Loucy (cell line): ENCODE measurements at regions not wholly inside any gene's neighbourhood (a gene's known extent, or its start where the extent isn't known, plus 50 kb on each side); places are given as distances from the start of the nearest gene placed in this dataset.

Experiments used
- H2AFZ ChIP-seq: fragments of 200-600 bp; sonication (generic); 2 replicates; pipeline ENCODE4 v1.6.0; 2016; ENCODE audit warnings: antibody characterized with exemption, mild to moderate bottlenecking, low read length, moderate library complexity
- H3F3A ChIP-seq: fragments of 200-600 bp; 2 replicates; pipeline ENCODE4 v1.6.0; 2016; ENCODE audit warnings: antibody characterized with exemption, low read depth, mild to moderate bottlenecking
- H3K27me3 ChIP-seq: fragments of 200-600 bp; sonication (generic); 2 replicates; pipeline ENCODE4 v1.6.1; 2014; ENCODE audit warnings: low read length, mild to moderate bottlenecking; ENCODE audit not compliant: insufficient read depth, poor library complexity, severe bottlenecking
- H3K36me3 ChIP-seq: fragments of 200-600 bp; sonication (generic); 2 replicates; pipeline ENCODE4 v1.6.1; 2016; ENCODE audit warnings: low read length; ENCODE audit not compliant: insufficient read depth
- H3K4me1 ChIP-seq: fragments of 200-600 bp; sonication (generic); 2 replicates; pipeline ENCODE4 v1.5.1; 2014; ENCODE audit warnings: low read length, mild to moderate bottlenecking; ENCODE audit not compliant: insufficient read depth, poor library complexity, severe bottlenecking
- H3K4me2 ChIP-seq: fragments of 200-600 bp; sonication (generic); 2 replicates; pipeline ENCODE4 v1.6.0; 2014; ENCODE audit warnings: antibody characterized with exemption, low read length, low read depth, mild to moderate bottlenecking; ENCODE audit not compliant: poor library complexity, severe bottlenecking
- H3K4me3 ChIP-seq: fragments of 200-600 bp; sonication (generic); 2 replicates; pipeline ENCODE4 v1.5.1; 2014; ENCODE audit warnings: low read length, mild to moderate bottlenecking, mixed read lengths; ENCODE audit not compliant: poor library complexity, severe bottlenecking
- H3K79me2 ChIP-seq: fragments of 200-600 bp; sonication (generic); 2 replicates; pipeline ENCODE4 v1.6.1; 2014; ENCODE audit warnings: low read length; ENCODE audit not compliant: insufficient read depth
- H3K9ac ChIP-seq: fragments of 200-600 bp; sonication (generic); 2 replicates; pipeline ENCODE4 v1.6.0; 2014; ENCODE audit warnings: mild to moderate bottlenecking, low read depth, low read length, moderate library complexity; ENCODE audit not compliant: poor library complexity, severe bottlenecking
- H3K9me2 ChIP-seq: fragments of 200-600 bp; sonication (generic); replicated peaks from 2 replicates; pipeline ENCODE4 v1.6.1; 2016; ENCODE audit warnings: low read depth, low read length, mixed read lengths
- H3K9me3 ChIP-seq: fragments of 200-600 bp; sonication (generic); 2 replicates; pipeline ENCODE4 v1.6.1; 2014; ENCODE audit warnings: mild to moderate bottlenecking, antibody characterized with exemption, low read length, low read depth; ENCODE audit not compliant: insufficient read depth
- H4K20me1 ChIP-seq: fragments of 200-600 bp; sonication (generic); 2 replicates; pipeline ENCODE4 v1.6.0; 2014; ENCODE audit warnings: antibody characterized with exemption, low read length, mild to moderate bottlenecking; ENCODE audit not compliant: insufficient read depth, poor library complexity, severe bottlenecking
- CTCF ChIP-seq: fragments of 200-600 bp; sonication (generic); conservative IDR thresholded peaks from 2 replicates; pipeline ENCODE4 v1.5.1; 2014; ENCODE audit warnings: mild to moderate bottlenecking, antibody characterized with exemption, low read length
- EZH2phosphoT487 ChIP-seq: fragments of 200-600 bp; IDR thresholded peaks from 2 replicates; pipeline ENCODE4 v1.6.1; 2018; ENCODE audit warnings: antibody characterized with exemption, mild to moderate bottlenecking, moderate library complexity, borderline replicate concordance

GRCh38 chr18:56323673-56324072 lies 314.7 kb downstream of the TXNL1 start:
- Histone ChIP-seq H3K36me3 (no peaks in the 10 kb centered on the region), H3K4me3 (no peak overlapping the region), H3K79me2 (no peaks in the 10 kb centered on the region), H3K9me3 (no peaks in the 10 kb centered on the region), H3K27me3 (no peaks in the 10 kb centered on the region), H3K9ac (no peak overlapping the region), H3K4me2 (no peak overlapping the region), H3K4me1 (peaks cover 3% of the 10 kb centered on the region), H3F3A (no peaks in the 10 kb centered on the region), H4K20me1 (no peaks in the 10 kb centered on the region), H2AFZ (no peak overlapping the region), H3K9me2 (no peaks in the 10 kb centered on the region)
- no peak for TF ChIP-seq EZH2phosphoT487
- no peak for TF ChIP-seq CTCF

GRCh38 chr18:56322406-56322805 lies 316.0 kb downstream of the TXNL1 start:
- Histone ChIP-seq H3K9me3 (no peaks in the 10 kb centered on the region), H3K4me1 (peaks cover 3% of the 10 kb centered on the region), H3K9ac (no peak overlapping the region), H3K9me2 (no peaks in the 10 kb centered on the region), H4K20me1 (no peaks in the 10 kb centered on the region), H3K79me2 (no peaks in the 10 kb centered on the region), H3K27me3 (no peaks in the 10 kb centered on the region), H3K4me2 (no peak overlapping the region), H2AFZ (no peak overlapping the region), H3K4me3 (no peak overlapping the region), H3K36me3 (no peaks in the 10 kb centered on the region), H3F3A (no peaks in the 10 kb centered on the region)
- no peak for TF ChIP-seq EZH2phosphoT487
- TF ChIP-seq CTCF: no peak

- no peak for TF ChIP-seq EZH2phosphoT487
- no peak for TF ChIP-seq CTCF
These were observed 316.9 kb downstream of the TXNL1 start for GRCh38 chr18:56321470-56321869.

More at GRCh38 chr18:56321470-56321869, 316.9 kb downstream of the TXNL1 start:
- Histone ChIP-seq H3K4me1 (peaks cover 3% of the 10 kb centered on the region), H3K9me2 (no peaks in the 10 kb centered on the region), H3K4me2 (no peak overlapping the region), H4K20me1 (no peaks in the 10 kb centered on the region), H2AFZ (no peak overlapping the region), H3K9ac (no peak overlapping the region), H3K79me2 (no peaks in the 10 kb centered on the region), H3K9me3 (no peaks in the 10 kb centered on the region), H3K27me3 (no peaks in the 10 kb centered on the region), H3K4me3 (no peak overlapping the region), H3F3A (no peaks in the 10 kb centered on the region), H3K36me3 (no peaks in the 10 kb centered on the region)
